Upper lobe of left lung (tissue), 6 donors: ENCODE measurements at regions not wholly inside any gene's neighbourhood (a gene's known extent, or its start where the extent isn't known, plus 50 kb on each side); places are given as distances from the start of the nearest gene placed in this dataset.

ENCODE experiments used
- ATAC-seq, 2 donors: fragments of 200-7000 bp; cut with Tn5 transposase; one replicate each; pipeline ENCODE4 v1.9.1; 2022; ENCODE audit warnings: mild to moderate bottlenecking in 2 of 2, moderate library complexity in 2 of 2; ENCODE audit not compliant: low FRiP score in 2 of 2
- DNase-seq, 2 donors: peaks; one replicate each; pipeline ENCODE4 v3.0.0-alpha.2; 2019 to 2020
- H3K27ac ChIP-seq, 4 donors: fragments of 200-600 bp; sonication (generic); one replicate each; pipeline ENCODE4 v1.5.1; 2016 to 2019
- H3K27me3 ChIP-seq, 4 donors: fragments of 200-600 bp; sonication (generic); one replicate each; pipeline ENCODE4 v1.5.1; 2017 to 2019
- H3K36me3 ChIP-seq, 4 donors: fragments of 200-600 bp; sonication (generic); one replicate each; pipeline ENCODE4 v1.5.1; 2016 to 2019
- H3K4me1 ChIP-seq, 4 donors: fragments of 200-600 bp; sonication (generic); one replicate each; pipeline ENCODE4 v1.5.1; 2018 to 2019
- H3K4me3 ChIP-seq, 4 donors: fragments of 200-600 bp; sonication (generic); one replicate each; pipeline ENCODE4 v1.5.1; 2017 to 2019; ENCODE audit warnings: mild to moderate bottlenecking in 2 of 4, moderate library complexity in 1 of 4
- H3K9me3 ChIP-seq, 4 donors: fragments of 200-600 bp; sonication (generic); one replicate each; pipeline ENCODE4 v1.5.1; 2018 to 2019
- EP300 ChIP-seq, 4 donors: sonication (generic); formaldehyde crosslinking; IDR thresholded peaks; one replicate each; pipeline ENCODE4 v1.5.1; 2017; ENCODE audit warnings: antibody characterized with exemption in 4 of 4, control low read depth in 2 of 4
- POLR2A ChIP-seq, 4 donors: fragments of 450-650 bp; IDR thresholded peaks; one replicate each; pipeline ENCODE4 v1.5.1; 2016 to 2017; ENCODE audit warnings: antibody characterized with exemption in 4 of 4, mild to moderate bottlenecking in 2 of 4
- POLR2AphosphoS5 ChIP-seq, 2 donors: sonication (generic); formaldehyde crosslinking; IDR thresholded peaks; one replicate each; pipeline ENCODE4 v1.5.1; 2017; ENCODE audit warnings: antibody characterized with exemption in 2 of 2
- WGBS, 2 donors: methylation state at CpG; one replicate each; pipeline ENCODE4 v1.1.5; 2017 to 2018; 5-methylcytosine and 5-hydroxymethylcytosine counted together
- TF ChIP-seq, protein P1 (sequence below), 6 experiments: fragments of 450-650 bp in 4 of 6; fragments of 200-600 bp in 2 of 6; sonication (generic) in 2 of 6; IDR thresholded peaks; one replicate each; pipeline ENCODE4 v1.5.1; 2016 to 2019; ENCODE audit warnings: antibody characterized with exemption in 6 of 6
- donor health status: DM: no; HTN: no; CAD: no; lungs with moderate emphysema.
- donor health status: DM: no; HTN: yes; CAD: no; lungs with severe emphysema.

DNA sequence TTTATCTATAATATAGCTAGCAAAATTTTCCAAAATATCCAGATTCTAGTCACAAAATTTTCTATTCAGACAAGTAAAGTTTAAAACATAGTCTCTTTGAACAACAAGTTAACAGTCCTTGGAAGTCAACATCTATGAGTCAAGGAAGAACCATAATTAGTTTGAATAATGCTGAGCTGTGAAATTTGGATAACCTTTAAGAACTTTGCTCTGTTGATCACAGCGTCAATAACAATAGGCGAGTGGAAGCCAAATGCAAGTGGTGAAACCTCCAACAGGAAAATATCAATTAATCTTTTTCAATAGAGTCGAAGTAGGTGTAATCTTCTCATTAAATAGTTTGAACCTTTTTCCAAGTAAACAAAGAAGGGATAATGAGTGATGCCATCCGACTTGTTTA lies 466.6 kb downstream of the FOXG1 start:
- TF ChIP-seq EP300 (IDR thresholded peaks at IDR 0.05) (no peak), POLR2A (IDR thresholded peaks at IDR 0.05) (no peak), POLR2AphosphoS5 (IDR thresholded peaks at IDR 0.05) (no peak)
- TF ChIP-seq, protein P1, sequence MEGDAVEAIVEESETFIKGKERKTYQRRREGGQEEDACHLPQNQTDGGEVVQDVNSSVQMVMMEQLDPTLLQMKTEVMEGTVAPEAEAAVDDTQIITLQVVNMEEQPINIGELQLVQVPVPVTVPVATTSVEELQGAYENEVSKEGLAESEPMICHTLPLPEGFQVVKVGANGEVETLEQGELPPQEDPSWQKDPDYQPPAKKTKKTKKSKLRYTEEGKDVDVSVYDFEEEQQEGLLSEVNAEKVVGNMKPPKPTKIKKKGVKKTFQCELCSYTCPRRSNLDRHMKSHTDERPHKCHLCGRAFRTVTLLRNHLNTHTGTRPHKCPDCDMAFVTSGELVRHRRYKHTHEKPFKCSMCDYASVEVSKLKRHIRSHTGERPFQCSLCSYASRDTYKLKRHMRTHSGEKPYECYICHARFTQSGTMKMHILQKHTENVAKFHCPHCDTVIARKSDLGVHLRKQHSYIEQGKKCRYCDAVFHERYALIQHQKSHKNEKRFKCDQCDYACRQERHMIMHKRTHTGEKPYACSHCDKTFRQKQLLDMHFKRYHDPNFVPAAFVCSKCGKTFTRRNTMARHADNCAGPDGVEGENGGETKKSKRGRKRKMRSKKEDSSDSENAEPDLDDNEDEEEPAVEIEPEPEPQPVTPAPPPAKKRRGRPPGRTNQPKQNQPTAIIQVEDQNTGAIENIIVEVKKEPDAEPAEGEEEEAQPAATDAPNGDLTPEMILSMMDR (IDR thresholded peaks at IDR 0.05): no peak
- WGBS, 2 donors: 26 to 27% methylated on average over 4 of the region's 4 CpGs
- no peak overlapping the region for H3K4me3 ChIP-seq
- no peaks in the 10 kb centered on the region for H3K27me3 ChIP-seq
- H3K27ac ChIP-seq: no peak overlapping the region
- H3K36me3 ChIP-seq: no peaks in the 10 kb centered on the region
- ATAC-seq (no peak), DNase-seq (no peak)
- H3K4me1 ChIP-seq: no peaks in the 10 kb centered on the region
- H3K9me3 ChIP-seq: no peaks in the 10 kb centered on the region

DNA sequence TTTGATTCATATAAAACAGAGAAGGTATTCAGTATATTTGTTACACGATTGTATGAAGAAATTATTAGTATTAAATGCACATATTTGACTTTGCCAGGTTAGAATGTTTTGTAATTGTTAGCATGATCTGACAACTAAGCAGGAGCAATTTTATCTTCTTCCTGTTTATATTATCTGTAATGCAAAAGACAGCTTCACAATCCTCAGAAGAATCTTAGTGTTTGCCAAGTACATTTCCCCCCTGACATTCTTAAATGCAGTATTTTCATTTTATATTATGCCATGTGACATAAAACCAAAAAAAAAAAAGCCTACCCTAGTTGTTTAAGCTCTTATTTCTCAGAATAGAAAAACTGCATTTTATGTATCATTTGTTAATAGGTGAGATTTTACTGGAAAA lies 469.4 kb downstream of the FOXG1 start:
- 37 to 64% methylated on average over 1 of the region's 1 CpG for WGBS, 2 donors
- no peak for DNase-seq

DNA sequence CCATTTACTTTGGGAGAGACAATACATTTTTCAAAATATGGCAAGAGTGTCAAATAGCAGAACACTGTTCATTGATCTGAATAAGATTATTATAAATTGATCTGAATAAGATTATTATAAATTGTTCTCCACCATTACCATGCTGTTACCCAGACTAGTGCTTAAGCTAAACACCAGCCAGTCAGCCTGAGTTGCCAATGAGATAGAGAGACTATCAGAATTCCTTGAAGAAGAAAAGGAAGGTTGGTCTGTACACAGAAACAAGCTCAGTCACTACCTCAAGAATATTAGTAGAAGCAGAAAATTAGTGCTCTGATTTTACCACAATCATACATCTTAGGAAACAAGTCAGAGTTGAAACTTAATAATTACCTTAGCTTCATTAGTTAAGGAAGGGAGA lies 469.8 kb downstream of the FOXG1 start:
- no peaks in the 10 kb centered on the region for H3K9me3 ChIP-seq
- DNase-seq: no peak
- H3K4me1 ChIP-seq: no peaks in the 10 kb centered on the region
- no peak for ATAC-seq
- H3K36me3 ChIP-seq: no peaks in the 10 kb centered on the region
- TF ChIP-seq POLR2A (IDR thresholded peaks at IDR 0.05) (no peak), POLR2AphosphoS5 (IDR thresholded peaks at IDR 0.05) (no peak), EP300 (IDR thresholded peaks at IDR 0.05) (no peak)
- TF ChIP-seq, protein P1 (IDR thresholded peaks at IDR 0.05): no peak
- H3K4me3 ChIP-seq: no peak overlapping the region
- H3K27ac ChIP-seq: no peak overlapping the region
- no peaks in the 10 kb centered on the region for H3K27me3 ChIP-seq

More for the DNA sequence above, 469.4 kb downstream of the FOXG1 start:
- Histone ChIP-seq H3K4me1 (no peaks in the 10 kb centered on the region), H3K4me3 (no peak overlapping the region), H3K9me3 (no peaks in the 10 kb centered on the region), H3K27ac (no peak overlapping the region), H3K36me3 (no peaks in the 10 kb centered on the region), H3K27me3 (no peaks in the 10 kb centered on the region)
- ATAC-seq: no peak
- TF ChIP-seq POLR2A (IDR thresholded peaks at IDR 0.05) (no peak), EP300 (IDR thresholded peaks at IDR 0.05) (no peak), POLR2AphosphoS5 (IDR thresholded peaks at IDR 0.05) (no peak)
- TF ChIP-seq, protein P1 (IDR thresholded peaks at IDR 0.05): no peak

GRCh38 chr14:29236848-29237247 lies 470.3 kb downstream of the FOXG1 start:
- H3K36me3 ChIP-seq: no peaks in the 10 kb centered on the region
- H3K27me3 ChIP-seq: no peaks in the 10 kb centered on the region
- H3K4me1 ChIP-seq: no peaks in the 10 kb centered on the region
- ATAC-seq (no peak), DNase-seq (no peak)
- TF ChIP-seq, protein P1 (IDR thresholded peaks at IDR 0.05): no peak
- TF ChIP-seq POLR2A (IDR thresholded peaks at IDR 0.05) (no peak), POLR2AphosphoS5 (IDR thresholded peaks at IDR 0.05) (no peak)
- 51 to 63% methylated on average over 2 of the region's 2 CpGs for WGBS, 2 donors
- H3K9me3 ChIP-seq: no peaks in the 10 kb centered on the region
- no peak overlapping the region for H3K27ac ChIP-seq
- H3K4me3 ChIP-seq: no peak overlapping the region

- no peaks in the 10 kb centered on the region for H3K4me1 ChIP-seq
- no peak overlapping the region for H3K27ac ChIP-seq
- H3K4me3 ChIP-seq: no peak overlapping the region
- H3K36me3 ChIP-seq: no peaks in the 10 kb centered on the region
- TF ChIP-seq POLR2A (IDR thresholded peaks at IDR 0.05) (no peak), POLR2AphosphoS5 (IDR thresholded peaks at IDR 0.05) (no peak), EP300 (IDR thresholded peaks at IDR 0.05) (no peak)
- TF ChIP-seq, protein P1 (IDR thresholded peaks at IDR 0.05): no peak
- H3K27me3 ChIP-seq: no peaks in the 10 kb centered on the region
- no peaks in the 10 kb centered on the region for H3K9me3 ChIP-seq
- DNase-seq: no peak
- ATAC-seq: no peak
- WGBS, 2 donors: 48 to 55% methylated on average over 3 of the region's 3 CpGs
Observed at GRCh38 chr14:29240066-29240465, 473.5 kb downstream of the FOXG1 start.
